Tibial artery (tissue), 4 donors: ENCODE measurements at regions not wholly inside any gene's neighbourhood (a gene's known extent, or its start where the extent isn't known, plus 50 kb on each side); places are given as distances from the start of the nearest gene placed in this dataset.
"Not testable (repeated sequence)": the region's sequence is repeated elsewhere in the genome, so short reads cannot be mapped to it uniquely, and the experiment has no call there.

Source experiments
- DNase-seq, 2 donors: peaks; one replicate each; pipeline ENCODE4 v3.0.0-alpha.2; 2019
- H3K27ac ChIP-seq, 2 donors: fragments of 200-600 bp; sonication (generic) in 1 of 2; 1 replicate in 1 of 2; 2 replicates in 1 of 2; pipeline ENCODE4 v1.5.1; 2018 to 2019; ENCODE audit warnings: mild to moderate bottlenecking in 1 of 2
- H3K27me3 ChIP-seq, 2 donors: fragments of 200-600 bp; sonication (generic) in 1 of 2; one replicate each; pipeline versions ENCODE4 v1.5.1 to v1.6.0; 2016 to 2019
- H3K36me3 ChIP-seq, 3 donors: fragments of 200-600 bp; sonication (generic) in 2 of 3; one replicate each; pipeline ENCODE4 v1.5.1; 2016 to 2019; ENCODE audit warnings: mild to moderate bottlenecking in 2 of 3
- H3K4me1 ChIP-seq, 4 donors: fragments of 200-600 bp; sonication (generic) in 2 of 4; 1 replicate in 3 of 4; 2 replicates in 1 of 4; pipeline ENCODE4 v1.5.1; 2016 to 2019
- H3K4me3 ChIP-seq, 2 donors: fragments of 200-600 bp; sonication (generic) in 1 of 2; 1 replicate in 1 of 2; 2 replicates in 1 of 2; pipeline ENCODE4 v1.5.1; 2018 to 2019; ENCODE audit warnings: mild to moderate bottlenecking in 2 of 2
- H3K9me3 ChIP-seq, 3 donors: fragments of 200-600 bp; sonication (generic) in 1 of 3; one replicate each; pipeline ENCODE4 v1.5.1; 2016 to 2019
- CTCF ChIP-seq, 2 experiments: fragments of 200-600 bp in 1 of 2; fragments of 450-650 bp in 1 of 2; IDR thresholded peaks; one replicate each; pipeline ENCODE4 v1.5.1; 2017 to 2019; ENCODE audit warnings: antibody characterized with exemption in 2 of 2, mild to moderate bottlenecking in 1 of 2, moderate library complexity in 1 of 2
- intact Hi-C: fragments of 100-400 bp; cut with DNase I; formaldehyde crosslinking; loops from one replicate; pipeline ENCODE4 v1.15.0; 2023; ENCODE audit warnings: low total_unique reads

- TF ChIP-seq CTCF (IDR thresholded peaks at IDR 0.05), result no peak
- no peak for DNase-seq
- no peak overlapping the region for H3K27ac ChIP-seq
- H3K27me3 ChIP-seq, result no peaks in the 10 kb centered on the region
- H3K9me3 ChIP-seq, result no peaks in the 10 kb centered on the region
- H3K4me3 ChIP-seq, result no peak overlapping the region
- H3K4me1 ChIP-seq, result no peaks in the 10 kb centered on the region
- H3K36me3 ChIP-seq, result no peaks in the 10 kb centered on the region
- intact Hi-C loops, result no loop called here
Observed at GRCh38 chr12:27163048-27163715, 80.8 kb upstream of the C12orf71 start.

GRCh38 chr12:27163894-27164293 is 80.2 kb upstream of the STK38L start:
- Histone ChIP-seq H3K27ac (no peak overlapping the region), H3K4me1 (no peaks in the 10 kb centered on the region), H3K9me3 (no peaks in the 10 kb centered on the region), H3K4me3 (no peak overlapping the region), H3K36me3 (no peaks in the 10 kb centered on the region), H3K27me3 (no peaks in the 10 kb centered on the region)
- TF ChIP-seq CTCF (IDR thresholded peaks at IDR 0.05), result no peak
- DNase-seq, result no peak
- intact Hi-C loops, result no loop called here

- no peak for TF ChIP-seq CTCF (IDR thresholded peaks at IDR 0.05)
- DNase-seq, result no peak
- no peaks in the 10 kb centered on the region for H3K4me1 ChIP-seq
- peaks cover 0 to under 1% (median 0%) of the 10 kb centered on the region in 3 donors for H3K9me3 ChIP-seq
- intact Hi-C loops, result no loop called here
- no peak overlapping the region for H3K4me3 ChIP-seq
- no peak overlapping the region for H3K27ac ChIP-seq
- H3K36me3 ChIP-seq, result no peaks in the 10 kb centered on the region
- H3K27me3 ChIP-seq, result no peaks in the 10 kb centered on the region
Observed at GRCh38 chr12:27164330-27165040, 79.6 kb upstream of the STK38L start.

GRCh38 chr12:27165958-27166357 is 78.1 kb upstream of the STK38L start:
- intact Hi-C loops, H3K36me3 ChIP-seq: not testable (repeated sequence)

GRCh38 chr12:27171494-27171893 is 72.6 kb upstream of the STK38L start:
- H3K27ac ChIP-seq, H3K36me3 ChIP-seq, intact Hi-C loops, DNase-seq, H3K4me1 ChIP-seq, H3K27me3 ChIP-seq, H3K4me3 ChIP-seq: not testable (repeated sequence)
- H3K9me3 ChIP-seq, result peaks cover 0 to 10% (median 10%) of the 10 kb centered on the region in 3 donors

More at GRCh38 chr12:27165958-27166357, 78.1 kb upstream of the STK38L start:
- H3K4me3 ChIP-seq, DNase-seq, H3K27me3 ChIP-seq, H3K27ac ChIP-seq, H3K4me1 ChIP-seq: not testable (repeated sequence)
- peaks cover 0 to 10% (median 10%) of the 10 kb centered on the region in 3 donors for H3K9me3 ChIP-seq

GRCh38 chr12:27176765-27177164 is 67.3 kb upstream of the STK38L start:
- H3K36me3 ChIP-seq, result no peaks in the 10 kb centered on the region
- peak overlapping the region in 1 of 2 donors; percentile 84 for H3K27ac ChIP-seq
- no peak overlapping the region for H3K4me3 ChIP-seq
- no peaks in the 10 kb centered on the region for H3K9me3 ChIP-seq
- no peaks in the 10 kb centered on the region for H3K27me3 ChIP-seq
- H3K4me1 ChIP-seq, result peaks cover 0 to 57% (median 23%) of the 10 kb centered on the region in 4 donors
- no peak for TF ChIP-seq CTCF (IDR thresholded peaks at IDR 0.05)
- intact Hi-C loops, result no loop called here
- DNase-seq, result no peak
